Karpas-422 (cell line): ENCODE measurements at regions not wholly inside any gene's neighbourhood (a gene's known extent, or its start where the extent isn't known, plus 50 kb on each side); places are given as distances from the start of the nearest gene placed in this dataset.
"Not testable (repeated sequence)": the region's sequence is repeated elsewhere in the genome, so short reads cannot be mapped to it uniquely, and the experiment has no call there.

Source experiments
- DNase-seq: peaks from one replicate; pipeline ENCODE4 v3.0.0-alpha.2; 2015
- H2AFZ ChIP-seq: fragments of 200-600 bp; sonication (generic); 2 replicates; pipeline ENCODE4 v1.6.1; 2014; ENCODE audit warnings: antibody characterized with exemption, low read length, mixed read lengths
- H3K27ac ChIP-seq: fragments of 200-600 bp; sonication (generic); 2 replicates; pipeline ENCODE4 v1.5.1; 2014; ENCODE audit warnings: mild to moderate bottlenecking, low read length, moderate library complexity
- H3K27me3 ChIP-seq: fragments of 200-600 bp; sonication (generic); 2 replicates; pipeline ENCODE4 v1.6.1; 2014; ENCODE audit warnings: low read length, mixed read lengths
- H3K36me3 ChIP-seq: fragments of 200-600 bp; sonication (generic); 2 replicates; pipeline ENCODE4 v1.6.1; 2014; ENCODE audit warnings: low read length, mixed read lengths; ENCODE audit not compliant: insufficient read depth
- H3K4me1 ChIP-seq: fragments of 200-600 bp; sonication (generic); 2 replicates; pipeline ENCODE4 v1.6.1; 2014; ENCODE audit warnings: mild to moderate bottlenecking, low read length, mixed read lengths
- H3K4me2 ChIP-seq: fragments of 200-600 bp; sonication (generic); 2 replicates; pipeline ENCODE4 v1.6.1; 2014; ENCODE audit warnings: low read length, low read depth, mild to moderate bottlenecking; ENCODE audit not compliant: poor library complexity, severe bottlenecking
- H3K4me3 ChIP-seq: fragments of 200-600 bp; sonication (generic); 2 replicates; pipeline ENCODE4 v1.5.1; 2014; ENCODE audit warnings: mild to moderate bottlenecking, antibody characterized with exemption, low read length, mixed read lengths
- H3K79me2 ChIP-seq: fragments of 200-600 bp; sonication (generic); 2 replicates; pipeline ENCODE4 v1.6.1; 2014; ENCODE audit warnings: mild to moderate bottlenecking, low read length, mixed read lengths
- H3K9ac ChIP-seq: fragments of 200-600 bp; sonication (generic); 2 replicates; pipeline ENCODE4 v1.6.0; 2014; ENCODE audit warnings: low read length
- H3K9me2 ChIP-seq: fragments of 200-600 bp; sonication (generic), shearing (Covaris generic); replicated peaks from 2 replicates; pipeline ENCODE4 v1.6.0; 2014; ENCODE audit warnings: mild to moderate bottlenecking, low read length, moderate library complexity; ENCODE audit not compliant: insufficient read depth
- H3K9me3 ChIP-seq: fragments of 300-700, 200-600 bp; sonication (generic); 2 replicates; pipeline ENCODE4 v1.6.1; 2014; ENCODE audit warnings: low read length, mixed read lengths
- H4K20me1 ChIP-seq: fragments of 200-600 bp; sonication (generic); 2 replicates; pipeline ENCODE4 v1.6.1; 2014; ENCODE audit warnings: mild to moderate bottlenecking, antibody characterized with exemption, low read length, low read depth; ENCODE audit not compliant: insufficient read depth

- H3K9me3 ChIP-seq, result no peaks in the 10 kb centered on the region
- no peak overlapping the region for H2AFZ ChIP-seq
- no peak overlapping the region for H3K4me2 ChIP-seq
- H4K20me1 ChIP-seq, result no peaks in the 10 kb centered on the region
- no peak overlapping the region for H3K27ac ChIP-seq
- no peaks in the 10 kb centered on the region; the same call in 1 of the 2 replicates for H3K27me3 ChIP-seq
- no peaks in the 10 kb centered on the region for H3K4me1 ChIP-seq
- H3K9me2 ChIP-seq, result no peaks in the 10 kb centered on the region
- H3K79me2 ChIP-seq, result no peaks in the 10 kb centered on the region
- DNase-seq, result no peak
- H3K4me3 ChIP-seq, result no peak overlapping the region
- H3K36me3 ChIP-seq, result no peaks in the 10 kb centered on the region
- H3K9ac ChIP-seq, result no peak overlapping the region
Observed at GRCh38 chr18:78246050-78246449, 733.6 kb upstream of the SALL3 start.

GRCh38 chr18:78246588-78246987 is 733.0 kb upstream of the SALL3 start:
- Histone ChIP-seq H2AFZ (no peak overlapping the region), H3K27ac (no peak overlapping the region), H3K4me2 (no peak overlapping the region), H3K9me3 (no peaks in the 10 kb centered on the region), H3K4me3 (no peak overlapping the region), H3K4me1 (no peaks in the 10 kb centered on the region), H3K36me3 (no peaks in the 10 kb centered on the region), H3K9ac (no peak overlapping the region), H3K79me2 (no peaks in the 10 kb centered on the region), H3K27me3 (no peaks in the 10 kb centered on the region; the same call in 1 of the 2 replicates), H4K20me1 (no peaks in the 10 kb centered on the region), H3K9me2 (no peaks in the 10 kb centered on the region)
- DNase-seq, result no peak

- H3K79me2 ChIP-seq, result no peaks in the 10 kb centered on the region
- H4K20me1 ChIP-seq, result no peaks in the 10 kb centered on the region
- H3K9me3 ChIP-seq, result no peaks in the 10 kb centered on the region
- H3K36me3 ChIP-seq, result no peaks in the 10 kb centered on the region
- no peaks in the 10 kb centered on the region for H3K4me1 ChIP-seq
- no peak overlapping the region for H3K4me2 ChIP-seq
- no peaks in the 10 kb centered on the region for H3K9me2 ChIP-seq
- H3K4me3 ChIP-seq, result no peak overlapping the region
- H2AFZ ChIP-seq, result no peak overlapping the region
- no peak for DNase-seq
- no peaks in the 10 kb centered on the region for H3K27me3 ChIP-seq
- H3K27ac ChIP-seq, result no peak overlapping the region
- H3K9ac ChIP-seq, result no peak overlapping the region
Observed at GRCh38 chr18:78247615-78248289, 731.9 kb upstream of the SALL3 start.

- no peak overlapping the region for H3K4me2 ChIP-seq
- H3K9me2 ChIP-seq, result no peaks in the 10 kb centered on the region
- no peak overlapping the region for H2AFZ ChIP-seq
- H3K79me2 ChIP-seq, result no peaks in the 10 kb centered on the region
- H4K20me1 ChIP-seq, result no peaks in the 10 kb centered on the region
- no peak for DNase-seq
- H3K9ac ChIP-seq, result no peak overlapping the region
- H3K4me1 ChIP-seq, result no peaks in the 10 kb centered on the region
- H3K27ac ChIP-seq, result no peak overlapping the region
- H3K36me3 ChIP-seq, result no peaks in the 10 kb centered on the region
- no peaks in the 10 kb centered on the region for H3K27me3 ChIP-seq
- no peaks in the 10 kb centered on the region for H3K9me3 ChIP-seq
- H3K4me3 ChIP-seq, result no peak overlapping the region
Observed at GRCh38 chr18:78255013-78255412, 724.6 kb upstream of the SALL3 start.

GRCh38 chr18:78268226-78268988 is 711.2 kb upstream of the SALL3 start:
- H4K20me1 ChIP-seq, result no peaks in the 10 kb centered on the region
- no peaks in the 10 kb centered on the region for H3K36me3 ChIP-seq

GRCh38 chr18:78271790-78272189 is 707.8 kb upstream of the SALL3 start:
- Histone ChIP-seq H2AFZ (no peak overlapping the region), H3K27ac (no peak overlapping the region), H3K9me2 (no peaks in the 10 kb centered on the region), H3K9ac (no peak overlapping the region), H3K4me2 (no peak overlapping the region), H4K20me1 (no peaks in the 10 kb centered on the region), H3K79me2 (no peaks in the 10 kb centered on the region), H3K9me3 (peaks cover 14% of the 10 kb centered on the region), H3K4me1 (no peaks in the 10 kb centered on the region), H3K36me3 (no peaks in the 10 kb centered on the region), H3K27me3 (no peaks in the 10 kb centered on the region), H3K4me3 (no peak overlapping the region)
- DNase-seq, result no peak

More at GRCh38 chr18:78268226-78268988, 711.2 kb upstream of the SALL3 start:
- H3K9me3 ChIP-seq, result no peaks in the 10 kb centered on the region
- no peaks in the 10 kb centered on the region for H3K4me1 ChIP-seq
- H2AFZ ChIP-seq, result no peak overlapping the region
- H3K4me2 ChIP-seq, result no peak overlapping the region
- no peaks in the 10 kb centered on the region for H3K9me2 ChIP-seq
- no peaks in the 10 kb centered on the region for H3K79me2 ChIP-seq
- no peak overlapping the region for H3K27ac ChIP-seq
- no peak overlapping the region for H3K9ac ChIP-seq
- no peak overlapping the region for H3K4me3 ChIP-seq
- H3K27me3 ChIP-seq, result no peaks in the 10 kb centered on the region
- DNase-seq, result no peak

- no peak overlapping the region for H2AFZ ChIP-seq
- no peak overlapping the region for H3K4me3 ChIP-seq
- H3K36me3 ChIP-seq, result no peaks in the 10 kb centered on the region
- no peak overlapping the region for H3K27ac ChIP-seq
- H3K4me1 ChIP-seq, result no peaks in the 10 kb centered on the region
- no peak overlapping the region for H3K9ac ChIP-seq
- DNase-seq, result no peak
- no peaks in the 10 kb centered on the region for H3K9me2 ChIP-seq
- no peak overlapping the region for H3K4me2 ChIP-seq
- no peaks in the 10 kb centered on the region for H3K79me2 ChIP-seq
- H4K20me1 ChIP-seq, result no peaks in the 10 kb centered on the region
- H3K27me3 ChIP-seq, result no peaks in the 10 kb centered on the region
- peaks cover 14% of the 10 kb centered on the region for H3K9me3 ChIP-seq
Observed at GRCh38 chr18:78273876-78274275, 705.7 kb upstream of the SALL3 start.

GRCh38 chr18:78283425-78283824 is 696.2 kb upstream of the SALL3 start:
- H3K36me3 ChIP-seq, H3K9me3 ChIP-seq, H3K79me2 ChIP-seq, H4K20me1 ChIP-seq, H3K4me3 ChIP-seq, H3K9me2 ChIP-seq, H3K9ac ChIP-seq, H3K4me2 ChIP-seq, H3K27ac ChIP-seq, H3K4me1 ChIP-seq, H2AFZ ChIP-seq, DNase-seq, H3K27me3 ChIP-seq: not testable (repeated sequence)
